OCI-M1 (cell line): ENCODE measurements at regions not wholly inside any gene's neighbourhood (a gene's known extent, or its start where the extent isn't known, plus 50 kb on each side); places are given as distances from the start of the nearest gene placed in this dataset.
A peak's percentile ranks its signal among the peaks of the same experiment; 100 is the strongest.
"Not testable (repeated sequence)": the region's sequence is repeated elsewhere in the genome, so short reads cannot be mapped to it uniquely, and the experiment has no call there.

Experiments used
- DNase-seq: peaks from one replicate; lab custom pipeline; 2025; lab: John Stamatoyannopoulos, UW

- DNase-seq, result peak; percentile 15
Measured at GRCh38 chr13:79988573-79988972, 352.4 kb downstream of the SPRY2 start.

GRCh38 chr13:79987761-79988160, 353.2 kb downstream of the SPRY2 start:
- DNase-seq, result no peak

- no peak for DNase-seq
Measured at GRCh38 chr13:79987323-79987722, 353.6 kb downstream of the SPRY2 start.

GRCh38 chr13:79986890-79987289, 354.0 kb downstream of the SPRY2 start:
- DNase-seq, result no peak

- DNase-seq, result not testable (repeated sequence)
Measured at GRCh38 chr13:79974935-79975650, 365.8 kb downstream of the SPRY2 start.

GRCh38 chr13:79973533-79973963, 367.4 kb downstream of the SPRY2 start:
- DNase-seq, result peak; percentile 88

- no peak for DNase-seq
Measured at GRCh38 chr13:79972066-79972569, 368.8 kb downstream of the SPRY2 start.

GRCh38 chr13:79966493-79966895, 374.4 kb downstream of the SPRY2 start:
- DNase-seq, result no peak

- DNase-seq, result no peak
Measured at GRCh38 chr13:79966059-79966458, 374.9 kb downstream of the SPRY2 start.

- DNase-seq, result no peak
Measured at GRCh38 chr13:79946556-79946955, 394.4 kb downstream of the SPRY2 start.

GRCh38 chr13:79943346-79944023, 397.4 kb downstream of the SPRY2 start:
- peak; percentile 31 for DNase-seq

- no peak for DNase-seq
Measured at GRCh38 chr13:79941752-79942151, 399.2 kb downstream of the SPRY2 start.

GRCh38 chr13:79939689-79940088, 401.2 kb downstream of the SPRY2 start:
- no peak for DNase-seq

GRCh38 chr13:79937771-79938216, 403.1 kb downstream of the SPRY2 start:
- DNase-seq, result no peak

- no peak for DNase-seq
Measured at GRCh38 chr13:79937311-79937710, 403.6 kb downstream of the SPRY2 start.

- no peak for DNase-seq
Measured at GRCh38 chr13:79936368-79937136, 404.4 kb downstream of the SPRY2 start.

- DNase-seq, result no peak
Measured at GRCh38 chr13:79935121-79935520, 405.8 kb downstream of the SPRY2 start.

GRCh38 chr13:79933389-79933788, 407.5 kb downstream of the SPRY2 start:
- DNase-seq, result no peak

GRCh38 chr13:79932556-79932955, 408.4 kb downstream of the SPRY2 start:
- no peak for DNase-seq

GRCh38 chr13:79923973-79924556, 416.9 kb downstream of the SPRY2 start:
- DNase-seq, result not testable (repeated sequence)

GRCh38 chr13:79919091-79919490, 421.8 kb downstream of the SPRY2 start:
- DNase-seq, result no peak

- DNase-seq, result no peak
Measured at GRCh38 chr13:79918620-79919019, 422.3 kb downstream of the SPRY2 start.
